GM06990 (cell line): ENCODE measurements at regions not wholly inside any gene's neighbourhood (a gene's known extent, or its start where the extent isn't known, plus 50 kb on each side); places are given as distances from the start of the nearest gene placed in this dataset.

Experiments
- DNase-seq: peaks from one replicate; pipeline ENCODE4 v3.0.0-alpha.2; 2011; ENCODE audit not compliant: insufficient read length; ENCODE audit errors: extremely low read depth
- H3K27me3 ChIP-seq: replicated peaks from 2 replicates; pipeline ENCODE4 v1.6.0; 2011; ENCODE audit warnings: low read length; ENCODE audit not compliant: control insufficient read depth, insufficient read depth
- H3K36me3 ChIP-seq: 2 replicates; pipeline ENCODE4 v1.5.1; 2011; ENCODE audit warnings: low read length; ENCODE audit not compliant: control insufficient read depth, insufficient read depth
- H3K4me3 ChIP-seq: replicated peaks from 2 replicates; pipeline ENCODE4 v1.5.1; 2011; ENCODE audit warnings: low read depth, mild to moderate bottlenecking, control low read depth, low read length
- TF ChIP-seq, protein P1 (sequence below): IDR thresholded peaks from 2 replicates; pipeline ENCODE4 v1.5.1; 2011; ENCODE audit warnings: low read length, control low read depth, mild to moderate bottlenecking, inconsistent platforms; ENCODE audit not compliant: insufficient read depth, poor library complexity, severe bottlenecking

DNA sequence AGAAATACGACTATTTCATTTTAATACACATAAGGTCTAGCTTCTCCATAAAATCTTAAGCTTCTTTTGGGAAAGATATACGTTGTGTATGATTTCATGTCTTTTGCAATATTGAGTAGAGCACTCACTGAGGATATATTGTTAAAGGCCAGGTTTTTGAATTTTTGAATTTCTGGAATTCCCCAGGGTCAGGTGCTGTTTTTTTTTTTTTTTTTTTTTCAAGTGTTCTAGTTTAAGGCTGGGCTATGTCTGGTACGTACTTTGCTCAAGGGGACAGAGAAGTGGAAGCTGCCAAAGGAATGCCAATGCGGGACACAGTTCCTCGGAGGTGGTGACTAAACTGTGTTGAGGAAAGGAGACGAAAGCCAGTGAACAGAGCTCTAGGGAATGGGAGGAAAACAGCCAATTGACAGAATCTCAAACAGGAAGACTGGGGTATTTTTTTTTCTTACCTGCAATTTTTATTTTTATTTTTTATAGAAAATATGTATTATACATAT, 510.5 kb upstream of the CBLB start:
- TF ChIP-seq, protein P1, sequence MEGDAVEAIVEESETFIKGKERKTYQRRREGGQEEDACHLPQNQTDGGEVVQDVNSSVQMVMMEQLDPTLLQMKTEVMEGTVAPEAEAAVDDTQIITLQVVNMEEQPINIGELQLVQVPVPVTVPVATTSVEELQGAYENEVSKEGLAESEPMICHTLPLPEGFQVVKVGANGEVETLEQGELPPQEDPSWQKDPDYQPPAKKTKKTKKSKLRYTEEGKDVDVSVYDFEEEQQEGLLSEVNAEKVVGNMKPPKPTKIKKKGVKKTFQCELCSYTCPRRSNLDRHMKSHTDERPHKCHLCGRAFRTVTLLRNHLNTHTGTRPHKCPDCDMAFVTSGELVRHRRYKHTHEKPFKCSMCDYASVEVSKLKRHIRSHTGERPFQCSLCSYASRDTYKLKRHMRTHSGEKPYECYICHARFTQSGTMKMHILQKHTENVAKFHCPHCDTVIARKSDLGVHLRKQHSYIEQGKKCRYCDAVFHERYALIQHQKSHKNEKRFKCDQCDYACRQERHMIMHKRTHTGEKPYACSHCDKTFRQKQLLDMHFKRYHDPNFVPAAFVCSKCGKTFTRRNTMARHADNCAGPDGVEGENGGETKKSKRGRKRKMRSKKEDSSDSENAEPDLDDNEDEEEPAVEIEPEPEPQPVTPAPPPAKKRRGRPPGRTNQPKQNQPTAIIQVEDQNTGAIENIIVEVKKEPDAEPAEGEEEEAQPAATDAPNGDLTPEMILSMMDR = no peak
- H3K4me3 ChIP-seq = no peak overlapping the region
- H3K27me3 ChIP-seq = no peaks in the 10 kb centered on the region
- H3K36me3 ChIP-seq = no peaks in the 10 kb centered on the region
- DNase-seq = no peak

DNA sequence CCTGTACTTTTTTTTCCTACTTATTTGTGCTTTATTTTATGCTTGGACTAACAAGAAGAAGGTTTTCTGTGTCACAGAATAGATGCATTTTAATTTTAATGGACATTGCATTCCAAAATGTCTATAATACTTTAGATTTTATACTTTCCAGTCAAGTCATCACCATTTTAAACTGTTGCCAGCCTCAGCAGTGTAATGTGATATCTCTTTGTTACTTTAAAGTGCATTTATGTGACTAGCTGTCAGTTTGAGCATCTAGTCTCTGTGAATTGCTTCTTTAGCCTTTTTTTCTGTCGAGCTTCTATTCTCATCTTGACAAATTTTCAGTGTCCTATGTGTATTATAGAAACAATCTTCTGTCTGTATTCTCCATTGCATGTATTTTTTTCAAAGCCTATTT, 511.4 kb upstream of the CBLB start:
- DNase-seq = no peak
- no peak overlapping the region for H3K4me3 ChIP-seq
- TF ChIP-seq, protein P1 = no peak
- no peaks in the 10 kb centered on the region for H3K36me3 ChIP-seq
- no peaks in the 10 kb centered on the region for H3K27me3 ChIP-seq

DNA sequence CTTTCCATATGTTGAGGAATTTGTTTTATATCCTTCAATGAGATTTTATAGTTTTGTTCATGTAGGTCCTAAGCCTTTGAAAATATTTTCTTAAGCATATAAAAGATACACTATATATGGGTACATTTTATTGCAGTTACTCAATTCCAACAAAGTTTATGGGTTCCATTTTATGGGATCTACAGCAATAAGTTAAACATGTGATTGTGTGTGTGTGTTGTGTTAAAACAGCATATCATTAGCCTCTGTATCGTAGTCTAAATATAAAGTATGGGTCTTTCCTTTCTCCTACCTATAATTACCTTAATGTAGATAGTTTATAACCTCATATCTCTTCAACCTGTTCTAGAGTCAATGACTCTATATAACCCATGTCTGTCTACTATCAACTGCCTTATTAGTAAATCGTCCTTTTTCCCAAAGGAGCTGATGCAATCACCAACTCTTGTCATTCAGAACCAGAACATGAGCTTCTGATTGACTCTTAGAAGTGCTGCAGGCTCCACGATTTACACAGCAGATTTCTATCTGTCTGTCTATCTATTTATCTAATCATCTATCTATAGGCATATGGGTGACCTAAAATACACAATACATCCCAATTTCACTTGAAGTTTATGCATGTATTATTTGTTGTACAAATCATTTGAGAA, 512.6 kb upstream of the CBLB start:
- DNase-seq = no peak
- Histone ChIP-seq H3K27me3 (no peaks in the 10 kb centered on the region), H3K4me3 (no peak overlapping the region), H3K36me3 (no peaks in the 10 kb centered on the region)
- TF ChIP-seq, protein P1 = no peak

DNA sequence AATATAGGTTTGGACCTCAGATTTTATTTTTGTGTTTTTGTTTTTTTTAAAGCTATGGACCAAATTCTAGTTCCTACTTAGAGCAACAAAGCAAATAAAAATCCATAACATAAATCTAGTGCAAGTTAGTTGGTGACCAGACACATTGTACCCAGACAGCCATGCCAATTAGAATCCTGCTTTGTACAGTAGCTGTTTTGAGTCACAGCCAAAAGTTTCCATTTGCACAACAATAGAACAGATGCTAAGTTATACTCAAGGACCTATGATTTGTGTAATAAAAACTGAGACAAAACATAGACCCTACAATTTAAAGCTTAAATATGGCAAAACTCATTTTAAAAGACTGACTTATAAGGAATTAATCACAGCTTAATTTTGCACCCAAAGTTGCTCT, 513.1 kb upstream of the CBLB start:
- no peak for DNase-seq
- Histone ChIP-seq H3K4me3 (no peak overlapping the region), H3K27me3 (no peaks in the 10 kb centered on the region), H3K36me3 (no peaks in the 10 kb centered on the region)
- TF ChIP-seq, protein P1 = no peak

DNA sequence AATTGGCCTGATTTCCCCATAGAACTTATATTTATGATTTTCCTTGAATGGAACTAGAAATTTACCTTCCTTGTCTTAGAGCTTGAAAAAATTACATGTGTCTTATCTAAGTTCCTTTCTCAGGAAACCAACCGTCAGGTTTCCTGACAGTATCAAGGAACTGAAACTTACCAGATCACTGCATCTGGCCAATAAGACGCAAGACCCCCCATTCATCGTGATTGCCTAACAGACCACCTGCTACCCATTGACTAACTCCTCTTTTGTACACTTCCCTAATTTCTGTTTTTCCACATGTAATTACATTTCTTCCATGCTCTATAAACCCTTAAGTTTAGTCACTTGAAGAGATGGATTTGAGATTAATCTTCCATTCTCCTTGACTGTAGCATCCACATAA, 517.2 kb upstream of the CBLB start:
- Histone ChIP-seq H3K36me3 (no peaks in the 10 kb centered on the region), H3K27me3 (no peaks in the 10 kb centered on the region), H3K4me3 (no peak overlapping the region)
- no peak for DNase-seq
- TF ChIP-seq, protein P1 = no peak

DNA sequence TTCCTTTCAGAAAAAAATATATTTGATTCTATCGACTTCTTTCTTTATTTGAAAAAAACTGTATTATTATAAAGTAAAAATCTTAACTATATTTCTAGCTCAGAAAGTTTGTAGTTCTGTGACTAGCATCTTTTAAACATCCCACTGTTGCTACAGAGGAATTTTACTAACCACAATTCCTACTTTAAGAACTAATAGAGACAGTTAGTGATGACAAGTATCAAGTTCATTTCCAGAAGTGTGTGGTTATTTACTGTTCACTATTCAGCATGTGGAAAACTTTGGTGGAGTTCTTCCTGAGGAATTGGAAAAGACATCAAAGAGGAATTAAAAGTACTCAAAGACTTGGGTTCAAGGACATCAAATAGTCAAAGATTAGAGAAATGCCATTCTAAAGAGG, 524.1 kb upstream of the CBLB start:
- no peaks in the 10 kb centered on the region for H3K27me3 ChIP-seq
- TF ChIP-seq, protein P1 = no peak
- H3K4me3 ChIP-seq = no peak overlapping the region
- DNase-seq = no peak
- H3K36me3 ChIP-seq = no peaks in the 10 kb centered on the region
